HL-60 (cell line): ENCODE measurements at regions not wholly inside any gene's neighbourhood (a gene's known extent, or its start where the extent isn't known, plus 50 kb on each side); places are given as distances from the start of the nearest gene placed in this dataset.

ENCODE experiments used
- DNase-seq, 2 experiments: peaks; one replicate each; pipeline ENCODE4 v3.0.0-alpha.2; 2010 to 2020; ENCODE audit warnings: low read depth in 1 of 2, low spot score in 1 of 2
- H3K27ac ChIP-seq: fragments of 250-450 bp; sonication (Bioruptor Pico); replicated peaks from 2 replicates; pipeline ENCODE4 v1.5.1; 2020; ENCODE audit warnings: mild to moderate bottlenecking, moderate library complexity
- H3K27me3 ChIP-seq: fragments of 250-450 bp; sonication (Bioruptor Pico); 2 replicates; pipeline ENCODE4 v1.5.1; 2021; ENCODE audit warnings: mild to moderate bottlenecking, moderate library complexity; ENCODE audit not compliant: insufficient read depth, poor library complexity, severe bottlenecking
- H3K4me3 ChIP-seq: replicated peaks from 2 replicates; pipeline ENCODE4 v1.5.1; 2011; ENCODE audit warnings: mild to moderate bottlenecking, control low read depth, low read length; ENCODE audit not compliant: insufficient read depth
- GABPA ChIP-seq: IDR thresholded peaks from 2 replicates; pipeline ENCODE4 v1.6.1; 2012; ENCODE audit warnings: low read depth
- POLR2AphosphoS5 ChIP-seq: IDR thresholded peaks from 2 replicates; pipeline ENCODE4 v1.6.1; 2012; ENCODE audit warnings: low read depth
- SPI1 ChIP-seq: IDR thresholded peaks from 2 replicates; pipeline ENCODE4 v1.6.1; 2012; ENCODE audit warnings: low read depth, mild to moderate bottlenecking, borderline replicate concordance
- TF ChIP-seq, protein P1 (sequence below): IDR thresholded peaks from 2 replicates; pipeline ENCODE4 v1.6.1; 2012; ENCODE audit warnings: low read depth; ENCODE audit not compliant: insufficient replicate concordance
- TF ChIP-seq, protein P2 (sequence below): IDR thresholded peaks from one replicate; pipeline ENCODE4 v1.5.1; 2011; ENCODE audit warnings: low read length, control low read depth, inconsistent platforms; ENCODE audit not compliant: insufficient read depth

DNA sequence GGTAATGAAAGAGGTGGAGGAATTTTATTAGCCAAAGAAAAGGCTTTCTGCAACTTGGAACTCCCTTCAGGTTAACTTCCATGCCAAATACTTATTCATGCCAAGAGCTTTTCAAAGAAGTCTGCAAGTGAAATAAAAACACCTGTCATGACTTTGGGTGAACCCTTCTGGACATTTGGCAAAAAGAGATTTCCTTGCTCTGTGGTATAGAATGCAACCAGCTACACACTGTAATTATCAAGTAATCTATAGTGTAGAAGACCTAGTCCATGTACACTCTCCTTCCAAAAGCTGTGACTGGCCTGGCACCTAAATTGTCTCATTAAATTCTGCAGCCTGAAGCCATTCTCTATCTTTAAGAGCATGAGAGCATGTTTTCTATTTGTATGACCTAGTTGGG is 232.3 kb downstream of the COL12A1 start:
- Histone ChIP-seq H3K27me3 (no peaks in the 10 kb centered on the region), H3K4me3 (no peak overlapping the region), H3K27ac (no peak overlapping the region)
- no peak for DNase-seq
- no peak for TF ChIP-seq GABPA
- TF ChIP-seq SPI1: no peak
- TF ChIP-seq, protein P1, sequence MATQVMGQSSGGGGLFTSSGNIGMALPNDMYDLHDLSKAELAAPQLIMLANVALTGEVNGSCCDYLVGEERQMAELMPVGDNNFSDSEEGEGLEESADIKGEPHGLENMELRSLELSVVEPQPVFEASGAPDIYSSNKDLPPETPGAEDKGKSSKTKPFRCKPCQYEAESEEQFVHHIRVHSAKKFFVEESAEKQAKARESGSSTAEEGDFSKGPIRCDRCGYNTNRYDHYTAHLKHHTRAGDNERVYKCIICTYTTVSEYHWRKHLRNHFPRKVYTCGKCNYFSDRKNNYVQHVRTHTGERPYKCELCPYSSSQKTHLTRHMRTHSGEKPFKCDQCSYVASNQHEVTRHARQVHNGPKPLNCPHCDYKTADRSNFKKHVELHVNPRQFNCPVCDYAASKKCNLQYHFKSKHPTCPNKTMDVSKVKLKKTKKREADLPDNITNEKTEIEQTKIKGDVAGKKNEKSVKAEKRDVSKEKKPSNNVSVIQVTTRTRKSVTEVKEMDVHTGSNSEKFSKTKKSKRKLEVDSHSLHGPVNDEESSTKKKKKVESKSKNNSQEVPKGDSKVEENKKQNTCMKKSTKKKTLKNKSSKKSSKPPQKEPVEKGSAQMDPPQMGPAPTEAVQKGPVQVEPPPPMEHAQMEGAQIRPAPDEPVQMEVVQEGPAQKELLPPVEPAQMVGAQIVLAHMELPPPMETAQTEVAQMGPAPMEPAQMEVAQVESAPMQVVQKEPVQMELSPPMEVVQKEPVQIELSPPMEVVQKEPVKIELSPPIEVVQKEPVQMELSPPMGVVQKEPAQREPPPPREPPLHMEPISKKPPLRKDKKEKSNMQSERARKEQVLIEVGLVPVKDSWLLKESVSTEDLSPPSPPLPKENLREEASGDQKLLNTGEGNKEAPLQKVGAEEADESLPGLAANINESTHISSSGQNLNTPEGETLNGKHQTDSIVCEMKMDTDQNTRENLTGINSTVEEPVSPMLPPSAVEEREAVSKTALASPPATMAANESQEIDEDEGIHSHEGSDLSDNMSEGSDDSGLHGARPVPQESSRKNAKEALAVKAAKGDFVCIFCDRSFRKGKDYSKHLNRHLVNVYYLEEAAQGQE: no peak
- TF ChIP-seq POLR2AphosphoS5: no peak
- TF ChIP-seq, protein P2, sequence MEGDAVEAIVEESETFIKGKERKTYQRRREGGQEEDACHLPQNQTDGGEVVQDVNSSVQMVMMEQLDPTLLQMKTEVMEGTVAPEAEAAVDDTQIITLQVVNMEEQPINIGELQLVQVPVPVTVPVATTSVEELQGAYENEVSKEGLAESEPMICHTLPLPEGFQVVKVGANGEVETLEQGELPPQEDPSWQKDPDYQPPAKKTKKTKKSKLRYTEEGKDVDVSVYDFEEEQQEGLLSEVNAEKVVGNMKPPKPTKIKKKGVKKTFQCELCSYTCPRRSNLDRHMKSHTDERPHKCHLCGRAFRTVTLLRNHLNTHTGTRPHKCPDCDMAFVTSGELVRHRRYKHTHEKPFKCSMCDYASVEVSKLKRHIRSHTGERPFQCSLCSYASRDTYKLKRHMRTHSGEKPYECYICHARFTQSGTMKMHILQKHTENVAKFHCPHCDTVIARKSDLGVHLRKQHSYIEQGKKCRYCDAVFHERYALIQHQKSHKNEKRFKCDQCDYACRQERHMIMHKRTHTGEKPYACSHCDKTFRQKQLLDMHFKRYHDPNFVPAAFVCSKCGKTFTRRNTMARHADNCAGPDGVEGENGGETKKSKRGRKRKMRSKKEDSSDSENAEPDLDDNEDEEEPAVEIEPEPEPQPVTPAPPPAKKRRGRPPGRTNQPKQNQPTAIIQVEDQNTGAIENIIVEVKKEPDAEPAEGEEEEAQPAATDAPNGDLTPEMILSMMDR: no peak

DNA sequence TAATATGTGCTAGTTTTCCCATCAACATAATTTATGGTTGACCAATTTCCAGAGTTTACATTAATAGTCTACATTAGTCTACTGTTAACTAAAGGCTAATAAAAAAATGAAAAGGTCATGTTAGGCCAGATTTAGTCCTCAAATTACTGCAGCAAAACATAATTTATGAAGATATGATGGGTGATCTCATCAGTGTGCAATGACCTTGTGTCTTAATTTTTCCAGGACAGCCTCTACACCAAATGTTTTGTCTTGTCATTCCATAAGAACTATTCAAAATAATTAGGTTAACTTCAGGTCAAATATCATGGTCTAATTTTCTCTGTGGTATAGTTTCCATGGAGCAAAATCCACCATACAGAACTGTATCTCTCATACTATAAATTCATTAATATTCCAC is 234.2 kb downstream of the COL12A1 start:
- TF ChIP-seq, protein P2: no peak
- no peak for TF ChIP-seq GABPA
- TF ChIP-seq, protein P1: no peak
- Histone ChIP-seq H3K27me3 (no peaks in the 10 kb centered on the region), H3K4me3 (no peak overlapping the region), H3K27ac (no peak overlapping the region)
- no peak for DNase-seq

DNA sequence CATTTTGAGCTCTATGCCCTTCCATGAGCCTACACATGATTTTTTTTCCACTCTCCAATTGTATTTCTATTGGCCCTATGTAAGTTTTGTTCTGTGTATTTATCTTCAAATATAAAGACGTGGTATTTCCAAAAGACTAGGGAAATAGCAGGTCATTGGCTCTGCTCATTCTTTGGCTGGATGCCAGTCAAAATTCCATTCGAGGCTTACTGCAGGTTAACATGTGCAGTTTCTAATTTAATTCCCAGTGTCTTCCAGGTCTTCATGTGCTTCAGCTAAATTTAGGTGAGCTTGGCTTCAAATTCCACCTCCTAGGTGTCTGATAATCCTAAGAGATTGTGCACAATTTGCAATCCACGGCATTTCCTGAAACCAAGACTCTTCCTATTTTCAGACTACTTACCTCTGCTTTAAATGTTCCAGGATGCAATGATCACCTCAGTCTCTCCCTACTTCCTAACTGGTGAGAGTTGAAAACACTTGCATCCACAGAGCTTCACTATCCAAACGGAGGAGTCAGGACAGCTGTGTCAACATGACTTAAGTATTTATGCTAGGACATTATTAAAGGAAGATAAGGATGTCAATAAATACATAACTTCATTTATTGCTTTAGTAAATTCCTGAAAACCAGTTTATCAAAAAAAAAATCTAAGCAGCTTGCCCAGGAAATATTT is 236.1 kb downstream of the COL12A1 start:
- TF ChIP-seq, protein P1: no peak
- TF ChIP-seq GABPA (no peak), POLR2AphosphoS5 (no peak), SPI1 (no peak)
- TF ChIP-seq, protein P2: no peak
- no peaks in the 10 kb centered on the region for H3K27me3 ChIP-seq
- no peak for DNase-seq
- no peak overlapping the region for H3K4me3 ChIP-seq
- no peak overlapping the region for H3K27ac ChIP-seq
